ENCODE measurements at regions not wholly inside any gene's neighbourhood (a gene's known extent, or its start where the extent isn't known, plus 50 kb on each side); places are given as distances from the start of the nearest gene placed in this dataset.

DNA sequence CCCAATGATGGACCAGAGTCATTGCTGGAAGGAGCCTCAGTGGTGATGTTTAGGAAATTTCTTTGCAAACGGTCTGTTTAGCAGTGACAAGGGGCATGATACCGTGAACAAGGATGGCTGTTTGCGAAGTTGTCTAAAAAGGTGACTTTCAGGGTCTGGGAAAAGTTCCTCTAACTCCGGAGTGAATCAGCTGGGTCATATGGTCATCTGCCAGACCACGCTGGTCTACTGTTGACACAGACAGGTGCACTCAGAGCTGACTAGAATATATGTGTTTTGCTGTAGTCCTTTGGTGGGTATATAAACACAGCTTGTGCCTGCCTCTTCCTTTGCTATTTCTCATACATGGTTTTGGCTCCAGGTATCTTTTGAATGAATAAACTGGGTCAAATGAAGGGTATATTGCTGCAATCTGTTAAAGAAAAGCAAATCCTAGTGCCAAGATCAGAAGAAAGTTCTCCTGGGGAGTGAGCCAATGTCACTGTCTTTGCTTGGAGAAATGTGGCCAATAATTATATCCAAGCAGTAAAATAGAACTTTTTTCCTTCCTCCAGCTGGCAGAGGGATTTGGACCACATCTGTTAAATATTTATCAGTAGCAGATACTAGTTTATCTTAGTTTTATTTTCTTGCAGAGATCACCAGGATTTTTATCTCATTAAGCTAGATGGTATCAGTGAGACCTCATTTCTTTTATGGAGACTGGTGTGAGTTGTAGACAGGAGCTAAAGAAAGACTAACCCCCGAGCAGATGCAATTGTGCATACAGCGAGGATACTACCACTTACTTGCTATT lies 286.0 kb downstream of the TRIB2 start:
- FAIRE-seq: no peak
- no peak for DNase-seq (ENCODE audit: extremely low spot score, insufficient read length, low read depth)

- FAIRE-seq: no peak
- no peak for DNase-seq (ENCODE audit: extremely low spot score, insufficient read length, low read depth)
Observed at GRCh38 chr2:13003500-13003899, 286.8 kb downstream of the TRIB2 start.

GRCh38 chr2:13005048-13005447 lies 288.3 kb downstream of the TRIB2 start:
- FAIRE-seq (no peak), DNase-seq (ENCODE audit: extremely low spot score, insufficient read length, low read depth) (no peak)

- FAIRE-seq: no peak
Observed at GRCh38 chr2:13005761-13006335, 289.1 kb downstream of the TRIB2 start.

GRCh38 chr2:13006426-13006825 lies 289.7 kb downstream of the TRIB2 start:
- FAIRE-seq (no peak), DNase-seq (ENCODE audit: extremely low spot score, insufficient read length, low read depth) (no peak)

More at GRCh38 chr2:13005761-13006335, 289.1 kb downstream of the TRIB2 start:
- DNase-seq (ENCODE audit: extremely low spot score, insufficient read length, low read depth): no peak

DNA sequence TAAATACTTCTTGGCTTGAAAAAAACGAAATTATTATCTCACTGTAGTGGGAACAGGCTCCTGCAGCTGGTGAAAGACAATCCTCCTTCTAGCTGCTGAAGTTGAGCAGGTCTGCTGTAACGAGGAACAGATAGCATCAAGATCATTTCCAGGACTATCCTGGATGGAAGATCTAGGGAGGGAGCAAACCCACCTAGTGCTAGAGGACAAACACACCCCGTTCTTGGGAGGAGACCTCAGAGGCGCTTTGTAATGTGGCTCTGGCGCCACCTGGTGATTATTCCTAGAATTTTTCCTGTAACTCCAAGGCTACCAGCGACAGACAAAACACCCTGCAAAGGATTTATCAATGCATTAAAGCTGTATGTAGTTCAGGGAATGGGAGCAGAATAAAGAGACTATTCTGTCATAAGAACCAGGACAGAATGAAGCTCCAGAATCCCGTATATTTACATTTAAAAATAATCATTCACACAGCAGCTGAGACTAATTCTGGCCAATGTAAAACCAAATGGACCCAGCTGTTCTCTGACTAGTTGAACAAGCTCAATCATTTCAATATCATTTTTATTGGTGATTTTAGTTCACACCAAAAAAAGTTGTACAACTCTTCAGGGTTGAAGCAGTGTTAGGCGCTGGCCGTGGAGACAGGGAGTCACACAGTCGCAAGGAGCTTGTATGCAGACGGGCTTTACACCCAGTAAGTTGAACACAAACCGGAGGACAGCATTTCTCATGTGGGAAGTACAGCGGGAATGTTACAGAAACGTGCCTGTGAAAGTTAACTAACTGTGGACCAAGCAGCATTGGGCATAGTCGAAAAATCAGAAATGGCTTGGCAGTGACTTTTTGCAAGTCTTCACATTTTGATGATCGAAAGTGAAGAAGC lies 290.3 kb downstream of the TRIB2 start:
- DNase-seq (ENCODE audit: extremely low spot score, insufficient read length, low read depth) (peak; percentile 20), FAIRE-seq (peak; percentile 77)

- no peak for DNase-seq (ENCODE audit: extremely low spot score, insufficient read length, low read depth)
- no peak for FAIRE-seq
Observed at GRCh38 chr2:13009027-13009642, 292.4 kb downstream of the TRIB2 start.

DNA sequence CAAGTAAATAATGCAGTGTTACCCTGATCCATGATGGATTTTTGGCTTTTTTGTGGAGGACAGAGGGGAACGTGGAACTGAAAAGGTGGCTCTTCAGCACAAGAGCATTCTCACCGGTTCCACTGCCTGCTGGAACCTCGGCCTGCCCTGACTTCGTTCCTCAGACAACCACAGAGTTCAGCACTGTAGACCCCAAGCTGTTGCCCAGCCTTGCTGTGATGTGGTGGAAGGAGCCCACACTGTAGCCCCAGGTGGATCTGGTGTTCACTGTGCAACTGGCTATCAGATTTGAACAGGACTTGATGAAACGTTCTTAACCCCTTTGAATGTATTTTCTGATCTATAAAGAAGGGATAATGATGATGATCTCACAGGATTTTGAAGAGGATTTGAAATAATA lies 293.5 kb downstream of the TRIB2 start:
- FAIRE-seq: no peak

GRCh38 chr2:13014783-13015182 lies 298.0 kb downstream of the TRIB2 start:
- no peak for DNase-seq (ENCODE audit: extremely low spot score, insufficient read length, low read depth)
- FAIRE-seq: no peak

More for the DNA sequence above, 293.5 kb downstream of the TRIB2 start:
- no peak for DNase-seq (ENCODE audit: extremely low spot score, insufficient read length, low read depth)

DNA sequence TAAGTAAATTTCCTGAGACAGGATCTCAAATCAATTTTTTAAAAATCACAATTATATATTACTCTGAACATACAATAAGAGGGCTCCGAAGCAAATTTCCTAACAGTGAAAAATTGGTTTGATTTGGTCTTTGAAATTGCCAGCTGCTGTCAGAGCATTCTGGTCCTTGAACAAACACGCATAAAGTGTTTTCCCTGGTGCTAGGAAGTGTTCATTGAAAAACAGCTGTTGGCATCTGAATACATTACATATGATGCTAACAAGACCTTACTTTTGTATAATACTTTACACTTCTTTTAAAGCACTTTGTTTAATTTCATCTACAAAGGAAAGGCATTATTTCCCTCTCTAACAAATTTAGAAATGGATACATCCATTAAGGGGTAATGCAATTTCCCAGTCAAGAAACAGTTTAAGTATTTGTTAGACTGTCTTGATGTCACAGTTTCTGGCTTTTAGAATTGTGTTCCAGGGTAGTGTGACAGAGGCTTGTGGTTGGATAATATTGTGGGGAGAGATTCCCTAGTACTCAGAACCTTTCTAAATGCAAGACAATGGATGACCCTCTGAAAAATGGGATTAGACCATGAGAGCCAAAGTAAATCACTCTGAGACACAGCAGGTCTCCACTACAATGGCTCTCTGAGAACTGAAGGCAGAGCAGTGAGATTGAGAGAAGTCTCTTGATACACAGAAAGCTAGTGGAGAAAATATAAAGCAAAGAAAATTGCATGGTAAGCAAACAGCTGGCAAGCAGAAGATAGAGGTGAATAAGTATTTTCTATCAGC lies 299.0 kb downstream of the TRIB2 start:
- DNase-seq (ENCODE audit: extremely low spot score, insufficient read length, low read depth) (no peak), FAIRE-seq (no peak)

GRCh38 chr2:13018490-13018889 lies 301.8 kb downstream of the TRIB2 start:
- FAIRE-seq (peak; percentile 29), DNase-seq (ENCODE audit: extremely low spot score, insufficient read length, low read depth) (no peak)

GRCh38 chr2:13019781-13020180 lies 303.0 kb downstream of the TRIB2 start:
- FAIRE-seq: no peak
- DNase-seq (ENCODE audit: extremely low spot score, insufficient read length, low read depth): no peak

GRCh38 chr2:13020469-13020868 lies 303.7 kb downstream of the TRIB2 start:
- no peak for DNase-seq (ENCODE audit: extremely low spot score, insufficient read length, low read depth)

GRCh38 chr2:13021470-13021957 lies 304.8 kb downstream of the TRIB2 start:
- FAIRE-seq (no peak), DNase-seq (ENCODE audit: extremely low spot score, insufficient read length, low read depth) (no peak)

More at GRCh38 chr2:13020469-13020868, 303.7 kb downstream of the TRIB2 start:
- FAIRE-seq: no peak

- no peak for DNase-seq (ENCODE audit: extremely low spot score, insufficient read length, low read depth)
- no peak for FAIRE-seq
Observed at GRCh38 chr2:13030606-13031005, 313.9 kb downstream of the TRIB2 start.

GRCh38 chr2:13034861-13035260 lies 318.1 kb downstream of the TRIB2 start:
- DNase-seq (ENCODE audit: extremely low spot score, insufficient read length, low read depth) (no peak), FAIRE-seq (no peak)

DNA sequence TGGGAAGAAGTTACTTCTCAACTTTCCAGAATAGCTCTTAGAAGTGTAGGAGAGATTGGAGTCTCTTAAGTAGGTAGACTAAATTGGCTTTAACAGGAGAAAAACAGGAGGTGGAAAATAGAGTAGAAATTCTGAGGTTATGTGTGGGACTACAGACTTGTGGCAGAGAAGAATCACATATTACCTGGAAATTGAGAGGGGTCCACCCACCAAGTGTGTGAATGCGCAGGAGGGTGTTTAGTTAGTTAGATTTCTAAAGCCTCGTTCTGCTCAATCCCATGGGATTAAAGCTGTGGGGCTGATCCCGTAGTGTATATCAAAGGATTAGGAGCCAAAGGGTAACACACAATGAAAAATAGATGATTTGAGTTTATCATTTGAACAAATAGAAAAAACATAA lies 319.1 kb downstream of the TRIB2 start:
- DNase-seq (ENCODE audit: extremely low spot score, insufficient read length, low read depth) (no peak), FAIRE-seq (no peak)

DNA sequence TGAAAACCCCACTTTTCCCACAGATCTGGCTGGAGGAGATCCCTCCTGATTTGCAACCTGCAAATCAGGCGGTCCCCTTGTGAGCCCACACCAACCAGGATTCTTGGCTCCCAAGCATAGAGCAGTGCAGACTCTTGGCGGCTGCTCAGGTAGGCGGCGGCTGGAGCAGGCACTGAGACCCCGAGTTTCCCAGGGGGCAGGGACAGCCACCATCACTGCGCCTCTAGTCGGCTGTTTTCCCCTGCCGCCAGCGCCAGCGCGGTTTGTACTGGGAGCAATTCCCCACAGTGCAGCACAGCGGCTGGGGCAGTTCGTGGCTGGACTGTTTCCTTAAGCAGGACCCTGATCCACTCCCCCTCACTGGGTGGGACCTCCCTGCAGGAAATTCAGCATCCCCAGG lies 323.3 kb downstream of the TRIB2 start:
- FAIRE-seq (no peak), DNase-seq (ENCODE audit: extremely low spot score, insufficient read length, low read depth) (no peak)

- no peak for FAIRE-seq
Observed at GRCh38 chr2:13046557-13047165, 329.9 kb downstream of the TRIB2 start.

More at GRCh38 chr2:13046557-13047165, 329.9 kb downstream of the TRIB2 start:
- no peak for DNase-seq (ENCODE audit: extremely low spot score, insufficient read length, low read depth)

Data from GM18507 (cell line).